Esophagus squamous epithelium (tissue), 4 donors: ENCODE measurements at regions not wholly inside any gene's neighbourhood (a gene's known extent, or its start where the extent isn't known, plus 50 kb on each side); places are given as distances from the start of the nearest gene placed in this dataset.

Source experiments
- CTCF ChIP-seq, 6 experiments: fragments of 450-650 bp in 4 of 6; fragments of 200-600 bp in 2 of 6; sonication (generic) in 2 of 6; IDR thresholded peaks; one replicate each; pipeline ENCODE4 v1.5.1; 2016 to 2019; ENCODE audit warnings: antibody characterized with exemption in 6 of 6, mild to moderate bottlenecking in 4 of 6, moderate library complexity in 4 of 6
- POLR2A ChIP-seq, 4 donors: fragments of 450-650 bp; IDR thresholded peaks; one replicate each; pipeline ENCODE4 v1.6.1; 2017; ENCODE audit warnings: antibody characterized with exemption in 4 of 4, mild to moderate bottlenecking in 4 of 4, moderate library complexity in 3 of 4

GRCh38 chr14:104322531-104323366, 184.4 kb downstream of the KIF26A start:
- TF ChIP-seq CTCF (IDR thresholded peaks at IDR 0.05): no peak
- no peak for TF ChIP-seq POLR2A (IDR thresholded peaks at IDR 0.05)
